IPS-NIHi7 (cell line): ENCODE measurements at regions not wholly inside any gene's neighbourhood (a gene's known extent, or its start where the extent isn't known, plus 50 kb on each side); places are given as distances from the start of the nearest gene placed in this dataset.

Experiments
- DNase-seq: peaks from one replicate; pipeline ENCODE4 v3.0.0; 2012; ENCODE audit warnings: mixed read lengths; ENCODE audit errors: extremely low spot score

DNA sequence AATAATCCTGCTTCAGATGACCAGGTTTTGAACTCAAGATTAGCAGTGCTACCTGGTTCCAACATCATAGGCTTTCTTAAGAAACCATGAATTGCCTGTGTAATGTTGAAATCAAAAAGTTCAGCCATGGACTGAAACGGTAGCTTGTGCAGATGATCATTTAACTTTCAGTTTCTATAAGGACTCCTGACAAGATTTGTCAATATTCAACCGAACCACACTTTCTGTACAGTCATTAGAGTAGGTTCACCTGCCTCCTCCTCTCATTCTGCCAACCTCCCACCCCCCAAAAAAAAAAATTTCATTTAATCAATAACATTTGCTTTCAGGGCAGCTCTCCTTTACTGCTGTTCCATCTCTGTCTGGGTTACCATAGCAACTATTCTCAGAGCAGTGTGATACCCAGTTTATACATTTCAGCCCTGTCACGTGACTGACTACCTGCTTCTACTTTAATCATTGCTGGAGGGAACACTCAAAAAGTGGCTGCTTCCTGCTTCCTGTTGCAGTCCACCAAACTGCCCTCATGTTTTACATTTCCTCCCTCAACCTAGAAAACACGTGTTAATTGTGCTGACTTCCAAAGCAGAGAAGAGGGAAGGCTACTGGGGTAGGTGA lies 275.5 kb downstream of the SS18 start:
- DNase-seq: no peak

GRCh38 chr18:25813110-25813509 lies 277.3 kb downstream of the SS18 start:
- DNase-seq: no peak

GRCh38 chr18:25810736-25811135 lies 279.7 kb downstream of the SS18 start:
- no peak for DNase-seq

- no peak for DNase-seq
Measured at GRCh38 chr18:25805939-25806338, 284.5 kb downstream of the SS18 start.

DNA sequence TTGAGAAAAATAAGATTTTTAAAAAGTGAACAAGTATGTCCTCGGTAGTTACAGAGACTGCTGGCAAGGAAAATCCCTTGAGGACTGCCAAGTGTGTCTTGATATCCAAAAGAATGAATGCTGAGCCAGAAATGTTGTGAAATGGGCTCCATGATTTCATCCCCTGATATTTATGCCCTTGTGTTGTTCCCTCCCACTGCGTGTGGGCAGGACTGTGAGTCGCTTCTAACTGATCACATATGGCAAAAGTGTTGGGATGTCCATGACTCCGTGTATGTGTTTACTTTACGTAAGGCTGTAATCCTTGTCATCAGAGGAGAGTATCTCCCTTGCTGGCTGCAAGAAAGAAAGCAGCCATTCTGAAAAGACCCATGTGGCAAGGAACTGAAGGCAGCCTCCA lies 285.1 kb downstream of the SS18 start:
- no peak for DNase-seq

GRCh38 chr18:25799231-25799630 lies 291.2 kb downstream of the SS18 start:
- no peak for DNase-seq

- DNase-seq: no peak
Measured at GRCh38 chr18:25798046-25798445, 292.4 kb downstream of the SS18 start.

GRCh38 chr18:25795213-25795612 lies 295.2 kb downstream of the SS18 start:
- no peak for DNase-seq

DNA sequence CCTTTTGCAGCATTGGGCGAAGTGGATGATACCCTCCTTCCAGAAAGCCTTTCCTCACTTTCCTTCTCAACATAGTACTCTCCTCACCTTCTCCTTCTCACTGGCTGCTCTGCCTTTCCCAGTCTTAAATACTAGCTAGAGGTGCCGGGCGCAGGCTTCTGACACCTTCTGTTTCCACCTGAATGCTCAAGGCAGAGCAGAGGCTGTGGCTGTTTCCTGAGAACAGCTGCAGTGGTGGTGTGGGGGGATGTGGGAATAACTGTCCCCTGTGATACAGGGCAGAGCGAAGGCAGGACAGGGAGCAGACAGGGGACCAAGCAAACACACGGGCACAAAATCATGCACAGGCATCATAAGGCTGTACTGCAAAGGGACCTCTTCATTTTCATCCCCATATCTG lies 303.1 kb downstream of the SS18 start:
- DNase-seq: no peak

DNA sequence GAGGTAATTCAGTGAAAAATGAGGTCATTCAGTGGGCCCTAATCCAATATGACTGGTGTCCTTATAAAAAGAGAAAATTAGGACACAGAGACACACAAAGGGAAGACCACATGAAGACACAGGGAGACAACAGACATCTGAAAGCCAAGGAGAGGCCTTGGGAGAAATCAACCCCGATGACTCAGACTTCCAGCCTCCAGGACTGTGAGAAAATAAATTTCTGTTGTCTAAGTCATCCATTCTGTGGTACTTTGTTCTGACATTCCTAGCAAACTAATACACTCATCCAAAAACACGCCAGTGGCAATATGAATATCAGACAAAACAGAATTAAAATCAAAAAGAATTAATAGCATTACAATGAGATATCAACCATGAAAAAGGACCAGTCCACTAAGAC lies 303.7 kb downstream of the SS18 start:
- no peak for DNase-seq

GRCh38 chr18:25780105-25780504 lies 310.3 kb downstream of the SS18 start:
- DNase-seq: no peak

- DNase-seq: no peak
Measured at GRCh38 chr18:25771796-25772195, 318.6 kb downstream of the SS18 start.

DNA sequence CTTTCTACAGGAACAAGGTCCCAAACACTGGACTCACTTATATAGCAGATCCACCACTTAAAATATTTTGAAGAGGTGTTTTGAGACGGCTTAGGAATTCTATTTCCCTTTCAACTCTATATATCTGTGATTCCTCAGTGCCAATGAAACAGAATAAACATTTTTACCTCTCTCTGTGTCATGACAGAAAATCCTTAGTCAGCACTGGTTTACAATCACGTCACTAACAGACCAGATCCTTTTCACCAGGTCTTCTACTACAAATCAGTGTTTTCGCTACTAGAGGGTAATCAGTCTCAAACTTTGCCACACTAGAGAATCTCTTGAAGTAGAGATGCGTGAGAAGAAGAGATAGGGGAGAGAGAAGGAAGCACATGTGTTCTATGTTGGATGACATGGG lies 325.6 kb downstream of the SS18 start:
- DNase-seq: no peak

DNA sequence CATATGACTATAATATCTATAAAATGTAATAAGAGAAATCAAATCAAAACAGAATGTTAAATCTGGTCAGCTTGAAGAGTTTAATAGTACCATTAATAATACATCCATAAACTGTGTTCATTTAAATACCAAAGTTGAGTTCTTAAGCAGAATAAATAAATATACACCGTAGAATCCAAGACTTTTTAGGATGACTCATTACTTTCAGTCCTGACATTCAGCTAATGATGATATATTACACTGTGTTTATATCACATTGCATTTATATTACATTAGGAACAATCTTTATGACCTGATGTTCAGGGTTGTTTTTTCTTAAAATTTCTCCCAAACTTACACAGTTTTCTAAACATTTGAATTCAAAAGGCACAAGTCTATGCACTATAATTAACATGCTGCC lies 331.3 kb downstream of the SS18 start:
- no peak for DNase-seq

- DNase-seq: peak; percentile 72
Measured at GRCh38 chr18:25743646-25744151, 346.7 kb downstream of the SS18 start.

GRCh38 chr18:25739376-25739775 lies 351.0 kb downstream of the SS18 start:
- DNase-seq: no peak

GRCh38 chr18:25737710-25738311 lies 352.6 kb downstream of the SS18 start:
- DNase-seq: no peak

- no peak for DNase-seq
Measured at GRCh38 chr18:25736516-25736915, 353.9 kb downstream of the SS18 start.

GRCh38 chr18:25735459-25735858 lies 355.0 kb downstream of the SS18 start:
- DNase-seq: no peak

DNA sequence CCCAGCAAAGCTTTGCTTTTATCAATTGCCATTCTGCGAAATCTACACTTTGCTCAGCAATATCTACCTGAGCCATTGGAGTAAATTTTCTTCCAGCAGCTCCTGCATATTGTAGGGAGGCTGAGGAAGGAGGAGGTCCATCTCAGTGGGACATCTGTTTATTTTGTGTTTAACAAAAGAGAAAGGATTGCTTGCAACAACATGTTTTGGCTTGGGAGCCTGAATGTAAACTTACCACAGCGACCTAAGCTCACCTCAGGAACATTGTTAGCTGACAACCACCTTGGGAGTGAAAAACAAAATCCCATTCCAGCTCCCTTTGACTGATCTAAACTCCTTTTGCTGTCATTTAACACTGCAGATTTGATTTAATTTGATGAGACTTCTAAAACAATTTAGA lies 356.1 kb downstream of the SS18 start:
- peak; percentile 38 for DNase-seq

GRCh38 chr18:25732862-25733261 lies 357.6 kb downstream of the SS18 start:
- no peak for DNase-seq

- DNase-seq: no peak
Measured at GRCh38 chr18:25729072-25729471, 361.3 kb downstream of the SS18 start.

- no peak for DNase-seq
Measured at GRCh38 chr18:25727281-25727985, 363.0 kb downstream of the SS18 start.
